Calu3 (cell line): ENCODE measurements at regions not wholly inside any gene's neighbourhood (a gene's known extent, or its start where the extent isn't known, plus 50 kb on each side); places are given as distances from the start of the nearest gene placed in this dataset.
"Not testable (repeated sequence)": the region's sequence is repeated elsewhere in the genome, so short reads cannot be mapped to it uniquely, and the experiment has no call there.

Source experiments
- BruUV-seq: library from RNA; stranded (reverse); fragments of 400-500 nt; replicated peaks from 2 replicates; lab custom pipeline; 2021; lab: Mats Ljungman, UMichigan
- CTCF ChIA-PET: fragments of 300-600 bp; sonication (Branson Sonifier 250); formaldehyde crosslinking; loops from one replicate; lab custom pipeline; 2022; ENCODE audit warnings: antibody characterized with exemption; lab: Charles Lee
- DNase-seq: peaks from one replicate; pipeline ENCODE4 v3.0.0; 2022
- H3K27ac Mint-ChIP-seq: one replicate; pipeline ENCODE4 v1.8.0; 2022; ENCODE audit warnings: mixed read lengths; ENCODE audit not compliant: unreplicated experiment
- H3K27me3 Mint-ChIP-seq: one replicate; pipeline ENCODE4 v1.8.0; 2022; ENCODE audit warnings: mixed read lengths; ENCODE audit not compliant: unreplicated experiment
- H3K36me3 Mint-ChIP-seq: one replicate; pipeline ENCODE4 v1.8.0; 2022; ENCODE audit warnings: mild to moderate bottlenecking, moderate library complexity, mixed read lengths; ENCODE audit not compliant: insufficient read depth, unreplicated experiment
- H3K4me1 Mint-ChIP-seq: one replicate; pipeline ENCODE4 v1.8.0; 2022; ENCODE audit warnings: mild to moderate bottlenecking, low read depth, mixed read lengths; ENCODE audit not compliant: unreplicated experiment
- H3K4me3 Mint-ChIP-seq: one replicate; pipeline ENCODE4 v1.8.0; 2022; ENCODE audit warnings: mild to moderate bottlenecking, low read depth, moderate library complexity, mixed read lengths; ENCODE audit not compliant: unreplicated experiment
- H3K9me3 Mint-ChIP-seq: one replicate; pipeline ENCODE4 v1.8.0; 2022; ENCODE audit warnings: low read depth, mixed read lengths; ENCODE audit not compliant: unreplicated experiment
- intact Hi-C: fragments of 100-400 bp; cut with micrococcal nuclease; formaldehyde crosslinking; loops from one replicate; pipeline ENCODE4 v1.10.0; 2022; ENCODE audit not compliant: unreplicated experiment
- TF ChIP-seq, protein P1 (sequence below): fragments of 200-600 bp; IDR thresholded peaks from one replicate; pipeline ENCODE4 v1.8.0; 2022; ENCODE audit warnings: antibody characterized with exemption; ENCODE audit not compliant: unreplicated experiment

- TF ChIP-seq, protein P1, sequence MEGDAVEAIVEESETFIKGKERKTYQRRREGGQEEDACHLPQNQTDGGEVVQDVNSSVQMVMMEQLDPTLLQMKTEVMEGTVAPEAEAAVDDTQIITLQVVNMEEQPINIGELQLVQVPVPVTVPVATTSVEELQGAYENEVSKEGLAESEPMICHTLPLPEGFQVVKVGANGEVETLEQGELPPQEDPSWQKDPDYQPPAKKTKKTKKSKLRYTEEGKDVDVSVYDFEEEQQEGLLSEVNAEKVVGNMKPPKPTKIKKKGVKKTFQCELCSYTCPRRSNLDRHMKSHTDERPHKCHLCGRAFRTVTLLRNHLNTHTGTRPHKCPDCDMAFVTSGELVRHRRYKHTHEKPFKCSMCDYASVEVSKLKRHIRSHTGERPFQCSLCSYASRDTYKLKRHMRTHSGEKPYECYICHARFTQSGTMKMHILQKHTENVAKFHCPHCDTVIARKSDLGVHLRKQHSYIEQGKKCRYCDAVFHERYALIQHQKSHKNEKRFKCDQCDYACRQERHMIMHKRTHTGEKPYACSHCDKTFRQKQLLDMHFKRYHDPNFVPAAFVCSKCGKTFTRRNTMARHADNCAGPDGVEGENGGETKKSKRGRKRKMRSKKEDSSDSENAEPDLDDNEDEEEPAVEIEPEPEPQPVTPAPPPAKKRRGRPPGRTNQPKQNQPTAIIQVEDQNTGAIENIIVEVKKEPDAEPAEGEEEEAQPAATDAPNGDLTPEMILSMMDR, result no peak
- no peak for DNase-seq
- no TSS peak for BruUV-seq
- Mint-ChIP-seq H3K4me3 (no peak overlapping the region), H3K36me3 (no peaks in the 10 kb centered on the region), H3K27me3 (peaks cover 55% of the 10 kb centered on the region), H3K27ac (no peak overlapping the region), H3K4me1 (no peaks in the 10 kb centered on the region), H3K9me3 (no peaks in the 10 kb centered on the region)
- intact Hi-C loops, result no loop called here
- CTCF ChIA-PET, result no interaction called here
Observed at GRCh38 chr10:23540401-23541030, 101.6 kb downstream of the OTUD1 start.

DNA sequence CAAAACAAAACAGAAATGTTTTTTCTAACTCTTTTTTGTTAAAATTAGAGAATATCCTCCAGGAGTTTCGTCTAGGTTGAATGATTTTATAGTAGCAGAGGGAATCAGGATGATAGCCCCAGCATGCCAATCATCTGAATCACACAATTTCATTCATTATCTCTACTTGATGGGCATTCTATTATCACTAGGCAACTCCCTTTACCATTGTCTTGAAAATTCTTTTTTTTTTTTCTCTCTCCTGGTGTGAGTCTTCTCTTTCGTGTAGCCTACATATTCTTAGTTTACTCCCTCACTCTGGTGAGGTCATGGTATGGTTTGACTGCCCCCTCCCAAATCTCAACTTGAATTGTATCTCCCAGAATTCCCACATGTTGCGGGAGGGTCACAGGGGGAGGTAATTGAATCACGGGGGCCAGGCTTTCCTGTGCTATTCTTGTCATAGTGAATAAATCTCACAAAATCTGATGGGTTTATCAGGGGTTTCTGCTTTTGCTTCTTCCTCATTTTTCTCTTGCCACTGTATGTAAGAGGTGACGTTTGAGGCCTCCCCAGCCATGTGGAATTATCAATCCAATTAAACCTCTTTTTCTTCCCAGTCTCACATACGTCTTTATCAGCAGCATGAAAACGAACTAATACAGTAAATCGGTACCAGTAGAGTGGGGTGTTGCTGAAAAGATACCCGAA is 105.0 kb downstream of the OTUD1 start:
- Mint-ChIP-seq H3K9me3 (no peaks in the 10 kb centered on the region), H3K4me1 (no peaks in the 10 kb centered on the region), H3K36me3 (no peaks in the 10 kb centered on the region), H3K27ac (no peak overlapping the region), H3K4me3 (no peak overlapping the region), H3K27me3 (peaks cover 58% of the 10 kb centered on the region)
- BruUV-seq, result no TSS peak
- intact Hi-C loops, result no loop called here
- TF ChIP-seq, protein P1, result no peak
- DNase-seq, result no peak
- CTCF ChIA-PET, result no interaction called here

DNA sequence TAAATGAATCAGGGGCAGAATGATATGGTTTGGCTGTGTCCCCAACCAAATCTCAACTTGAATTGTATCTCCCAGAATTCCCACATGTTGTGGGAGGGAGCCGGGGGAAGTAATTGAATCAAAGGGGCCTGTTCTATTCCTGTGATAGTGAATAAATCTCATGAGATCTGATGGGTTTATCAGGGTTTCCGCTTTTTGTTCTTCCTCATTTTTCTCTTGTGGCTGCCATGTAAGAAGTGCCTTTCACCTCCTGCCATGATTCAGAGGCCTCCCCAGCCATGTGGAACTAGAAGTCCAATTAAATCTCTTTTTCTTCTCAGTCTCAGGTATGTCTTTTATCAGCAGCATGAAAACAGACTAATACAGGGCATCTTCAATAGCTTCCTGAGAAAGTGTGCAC is 107.0 kb downstream of the OTUD1 start:
- intact Hi-C loops, DNase-seq, CTCF ChIA-PET, H3K36me3 Mint-ChIP-seq, H3K9me3 Mint-ChIP-seq, BruUV-seq, H3K4me1 Mint-ChIP-seq, H3K4me3 Mint-ChIP-seq, H3K27ac Mint-ChIP-seq: not testable (repeated sequence)
- peaks cover 48% of the 10 kb centered on the region for H3K27me3 Mint-ChIP-seq

- intact Hi-C loops, result no loop called here
- BruUV-seq, result no TSS peak
- H3K27me3 Mint-ChIP-seq, result no peaks in the 10 kb centered on the region
- no peak for DNase-seq
- H3K27ac Mint-ChIP-seq, result no peak overlapping the region
- H3K4me1 Mint-ChIP-seq, result peaks cover 7% of the 10 kb centered on the region
- TF ChIP-seq, protein P1, result no peak
- no peaks in the 10 kb centered on the region for H3K36me3 Mint-ChIP-seq
- CTCF ChIA-PET, result no interaction called here
- H3K4me3 Mint-ChIP-seq, result no peak overlapping the region
- H3K9me3 Mint-ChIP-seq, result peaks cover 4% of the 10 kb centered on the region
Observed at GRCh38 chr10:23556727-23557440, 118.0 kb downstream of the OTUD1 start.
